H1 (cell line): ENCODE measurements at regions not wholly inside any gene's neighbourhood (a gene's known extent, or its start where the extent isn't known, plus 50 kb on each side); places are given as distances from the start of the nearest gene placed in this dataset.

ENCODE experiments used
- CTCF ChIA-PET: fragments of 300-600 bp; sonication (Branson Sonifier 250); formaldehyde crosslinking; loops from one replicate; lab custom pipeline; 2021; ENCODE audit not compliant: partially characterized antibody; lab: Charles Lee
- POLR2A ChIA-PET: fragments of 300-600 bp; sonication (Branson Sonifier 250); formaldehyde crosslinking; loops from one replicate; lab custom pipeline; 2021; ENCODE audit warnings: inconsistent platforms; ENCODE audit not compliant: partially characterized antibody; lab: Charles Lee
- DNase-seq, 2 experiments: peaks; one replicate each; pipeline versions ENCODE4 v3.0.0 to v3.0.0-alpha.2; 2010 to 2022; ENCODE audit warnings: low spot score in 2 of 2, low read depth in 1 of 2, mixed read lengths in 1 of 2
- FAIRE-seq: peaks from 2 replicates; lab custom pipeline; 2011; peaks lifted over from hg19 to GRCh38; lab: Jason Lieb, UNC
- H2AFZ ChIP-seq: 2 replicates; pipeline ENCODE4 v1.8.1; 2012; ENCODE audit warnings: low read length, inconsistent platforms
- H2AK5ac ChIP-seq: 2 replicates; pipeline ENCODE4 v1.6.1; 2013; ENCODE audit warnings: low read depth, low read length
- H2BK120ac ChIP-seq: replicated peaks from 2 replicates; pipeline ENCODE3; 2013; ENCODE audit warnings: low read depth, low read length, inconsistent platforms
- H2BK12ac ChIP-seq: 2 replicates; pipeline ENCODE4 v1.6.1; 2013; ENCODE audit warnings: low read depth, low read length
- H2BK15ac ChIP-seq: 2 replicates; pipeline ENCODE4 v1.6.1; 2013; ENCODE audit warnings: low read length
- H2BK20ac ChIP-seq: 2 replicates; pipeline ENCODE4 v1.6.1; 2013; ENCODE audit warnings: low read length
- H2BK5ac ChIP-seq: 2 replicates; pipeline ENCODE4 v1.6.1; 2013; ENCODE audit warnings: low read depth, low read length
- H3K14ac ChIP-seq: 2 replicates; pipeline ENCODE4 v1.6.1; 2013; ENCODE audit warnings: inconsistent platforms; ENCODE audit not compliant: insufficient read length
- H3K18ac ChIP-seq: 2 replicates; pipeline ENCODE4 v1.6.1; 2013; ENCODE audit warnings: low read length; ENCODE audit errors: extremely low read depth
- H3K23ac ChIP-seq: 2 replicates; pipeline ENCODE4 v1.6.1; 2013; ENCODE audit warnings: inconsistent platforms; ENCODE audit not compliant: insufficient read length
- H3K23me2 ChIP-seq: 2 replicates; pipeline ENCODE4 v1.6.1; 2013; ENCODE audit warnings: low read depth, low read length
- H3K27ac ChIP-seq: 2 replicates; pipeline ENCODE4 v1.6.1; 2011; ENCODE audit warnings: low read depth, low read length, inconsistent platforms
- H3K27me3 ChIP-seq, 4 experiments: replicated peaks in 1 of 4; 1 replicate in 1 of 4; 2 replicates in 3 of 4; pipeline versions ENCODE4 v1.6.1 to v1.8.1; 2011 to 2013; ENCODE audit warnings: low read length in 3 of 4, mild to moderate bottlenecking in 3 of 4, inconsistent platforms in 2 of 4, mixed read lengths in 2 of 4, moderate library complexity in 1 of 4; ENCODE audit not compliant: control insufficient read depth in 3 of 4, insufficient read depth in 3 of 4; ENCODE audit errors: extremely low read depth in 1 of 4
- H3K36me3 ChIP-seq, 4 experiments: 2 replicates each; pipeline versions ENCODE4 v1.6.1 to v1.8.1; 2011 to 2013; ENCODE audit warnings: mild to moderate bottlenecking in 4 of 4, low read length in 3 of 4, moderate library complexity in 2 of 4, control low read depth in 1 of 4, inconsistent platforms in 1 of 4; ENCODE audit not compliant: insufficient read depth in 4 of 4, control insufficient read depth in 2 of 4
- H3K4ac ChIP-seq: replicated peaks from 2 replicates; pipeline ENCODE3; 2013; ENCODE audit warnings: low read length, low read depth, mixed read lengths, inconsistent platforms; ENCODE audit not compliant: insufficient read length
- H3K4me1 ChIP-seq, 4 experiments: replicated peaks in 1 of 4; 1 replicate in 1 of 4; 2 replicates in 3 of 4; pipeline versions ENCODE4 v1.6.1 to v1.8.1; 2011 to 2013; ENCODE audit warnings: low read length in 3 of 4, inconsistent platforms in 2 of 4, mixed read lengths in 1 of 4; ENCODE audit not compliant: insufficient read depth in 4 of 4, control insufficient read depth in 3 of 4
- H3K4me2 ChIP-seq, 2 experiments: 2 replicates each; pipeline versions ENCODE4 v1.6.1 to v1.8.1; 2011 to 2013; ENCODE audit warnings: low read depth in 2 of 2, low read length in 2 of 2, control low read depth in 1 of 2, inconsistent platforms in 1 of 2, mild to moderate bottlenecking in 1 of 2; ENCODE audit not compliant: insufficient read depth in 1 of 2
- H3K4me3 ChIP-seq, 4 experiments: fragments of 200-600, 300-600 bp in 1 of 4; sonication (generic), shearing (Covaris generic), sonication (Bioruptor Twin) in 1 of 4; 2 replicates each; pipeline versions ENCODE4 v1.5.1 to v1.8.1; 2011 to 2016; ENCODE audit warnings: low read length in 4 of 4, low read depth in 3 of 4, control low read depth in 2 of 4, inconsistent platforms in 2 of 4, mild to moderate bottlenecking in 2 of 4, mixed read lengths in 1 of 4, moderate library complexity in 1 of 4; ENCODE audit not compliant: insufficient read depth in 2 of 4; ENCODE audit errors: extremely low read depth in 1 of 4
- H3K56ac ChIP-seq: replicated peaks from 2 replicates; pipeline ENCODE3; 2013; ENCODE audit warnings: low read depth, mild to moderate bottlenecking, mixed read lengths, low read length, inconsistent platforms; ENCODE audit not compliant: insufficient read length
- H3K79me1 ChIP-seq: 2 replicates; pipeline ENCODE4 v1.6.1; 2013; ENCODE audit warnings: low read depth, low read length, control low read depth
- H3K79me2 ChIP-seq, 2 experiments: 2 replicates each; pipeline versions ENCODE4 v1.6.1 to v1.8.1; 2012 to 2013; ENCODE audit warnings: low read length in 2 of 2, mild to moderate bottlenecking in 2 of 2, inconsistent platforms in 1 of 2; ENCODE audit not compliant: insufficient read depth in 2 of 2, control insufficient read depth in 1 of 2
- H3K9ac ChIP-seq, 4 experiments: replicated peaks in 1 of 4; 1 replicate in 1 of 4; 2 replicates in 3 of 4; pipeline versions ENCODE4 v1.6.1 to v1.8.1; 2011 to 2013; ENCODE audit warnings: low read depth in 3 of 4, low read length in 3 of 4, control low read depth in 2 of 4, mild to moderate bottlenecking in 2 of 4, moderate library complexity in 2 of 4, inconsistent platforms in 1 of 4; ENCODE audit errors: extremely low read depth in 1 of 4
- H3K9me3 ChIP-seq, 2 experiments: 2 replicates each; pipeline versions ENCODE4 v1.6.1 to v1.8.1; 2012 to 2013; ENCODE audit warnings: mild to moderate bottlenecking in 2 of 2, moderate library complexity in 2 of 2, control low read depth in 1 of 2, inconsistent platforms in 1 of 2, low read depth in 1 of 2, low read length in 1 of 2, mixed read lengths in 1 of 2; ENCODE audit not compliant: insufficient read depth in 2 of 2
- H4K20me1 ChIP-seq, 2 experiments: replicated peaks in 1 of 2; 2 replicates each; pipeline versions ENCODE3 to v1.8.1; 2011 to 2013; ENCODE audit warnings: inconsistent platforms in 2 of 2, low read length in 2 of 2, mild to moderate bottlenecking in 1 of 2; ENCODE audit not compliant: insufficient read depth in 2 of 2, control insufficient read depth in 1 of 2
- H4K5ac ChIP-seq: 2 replicates; pipeline ENCODE4 v1.6.1; 2013; ENCODE audit warnings: low read length, low read depth, mixed read lengths, inconsistent platforms; ENCODE audit not compliant: insufficient read length
- H4K8ac ChIP-seq: 2 replicates; pipeline ENCODE4 v1.8.0; 2013; ENCODE audit warnings: mild to moderate bottlenecking, moderate library complexity, low read length, inconsistent platforms; ENCODE audit not compliant: insufficient read depth; ENCODE audit errors: extremely low read depth
- H4K91ac ChIP-seq: replicated peaks from 2 replicates; pipeline ENCODE3; 2013; ENCODE audit warnings: low read length, mixed read lengths, inconsistent platforms; ENCODE audit not compliant: insufficient read length
- BCL11A ChIP-seq, 2 experiments: IDR thresholded peaks; one replicate each; pipeline ENCODE4 v1.6.1; 2011; ENCODE audit warnings: low read depth in 2 of 2, low read length in 2 of 2, mild to moderate bottlenecking in 2 of 2
- CHD1 ChIP-seq: IDR thresholded peaks from 2 replicates; pipeline ENCODE4 v1.6.1; 2012; ENCODE audit warnings: low read depth, low read length, improper control_type of control experiment
- CHD2 ChIP-seq: IDR thresholded peaks from 2 replicates; pipeline ENCODE4 v1.6.1; 2012; ENCODE audit warnings: low read length, improper control_type of control experiment
- CTCF ChIP-seq, 3 experiments: IDR thresholded peaks; 1 replicate in 2 of 3; 2 replicates in 1 of 3; pipeline versions ENCODE4 v1.5.1 to v1.6.1; 2011; ENCODE audit warnings: low read length in 3 of 3, mild to moderate bottlenecking in 3 of 3, inconsistent platforms in 2 of 3, low read depth in 1 of 3, moderate library complexity in 1 of 3; ENCODE audit not compliant: insufficient read depth in 1 of 3; ENCODE audit errors: control extremely low read depth in 1 of 3
- EGR1 ChIP-seq: IDR thresholded peaks from 2 replicates; pipeline ENCODE4 v1.6.1; 2011; ENCODE audit warnings: low read depth, low read length, borderline replicate concordance
- HDAC2 ChIP-seq, 2 experiments: fragments of 300-600 bp in 1 of 2; sonication (generic) in 1 of 2; IDR thresholded peaks; 2 replicates each; pipeline ENCODE4 v1.6.1; 2011 to 2012; ENCODE audit warnings: low read depth in 2 of 2, low read length in 2 of 2, mild to moderate bottlenecking in 2 of 2, moderate library complexity in 2 of 2, borderline replicate concordance in 1 of 2, inconsistent platforms in 1 of 2
- KDM5A ChIP-seq: fragments of 200-600 bp; IDR thresholded peaks from 2 replicates; pipeline ENCODE4 v1.7.1; 2012; ENCODE audit warnings: mild to moderate bottlenecking, low read length, inconsistent platforms, mixed read lengths
- PHF8 ChIP-seq: fragments of 200-600 bp; sonication (generic); conservative IDR thresholded peaks from 2 replicates; pipeline ENCODE4 v1.7.1; 2012; ENCODE audit warnings: low read depth, mild to moderate bottlenecking, inconsistent platforms, low read length, moderate library complexity
- WGBS, 2 experiments: shearing (Covaris generic) in 1 of 2; methylation state at CpG; one replicate each; pipeline versions ENCODE4 v1.1.6 to v1.1.7; 2013 to 2015; ENCODE audit warnings: low lambda C conversion rate in 2 of 2, mixed read lengths in 2 of 2, inconsistent platforms in 1 of 2, low coverage in 1 of 2, missing lambda C conversion rate in 1 of 2; ENCODE audit not compliant: insufficient replicate concordance in 2 of 2, insufficient coverage in 1 of 2, insufficient read length in 1 of 2; ENCODE audit errors: extremely low coverage in 1 of 2, missing lambda C conversion rate in 1 of 2; 5-methylcytosine and 5-hydroxymethylcytosine counted together

- Histone ChIP-seq H2BK15ac (no peak overlapping the region), H3K36me3 (no peaks in the 10 kb centered on the region), H3K9ac (no peak overlapping the region), H3K56ac (no peak overlapping the region), H3K18ac (no peak overlapping the region), H3K14ac (no peak overlapping the region), H2BK120ac (no peak overlapping the region), H4K5ac (no peak overlapping the region), H2BK12ac (no peak overlapping the region), H3K79me1 (no peaks in the 10 kb centered on the region), H2AFZ (0 out of 2 replicates have a peak overlapping the region, but pooled peaks have one; percentile 13), H2BK20ac (no peak overlapping the region), H3K23me2 (no peaks in the 10 kb centered on the region), H2AK5ac (no peak overlapping the region), H3K27ac (no peak overlapping the region), H3K4me1 (no peaks in the 10 kb centered on the region), H4K8ac (no peak overlapping the region), H4K20me1 (no peaks in the 10 kb centered on the region), H3K4me3 (no peak overlapping the region), H3K79me2 (no peaks in the 10 kb centered on the region), H2BK5ac (no peak overlapping the region), H3K23ac (no peak overlapping the region), H3K4ac (no peak overlapping the region), H3K4me2 (no peak overlapping the region), H3K9me3 (no peaks in the 10 kb centered on the region), H4K91ac (no peak overlapping the region), H3K27me3 (no peaks in the 10 kb centered on the region)
- DNase-seq (no peak), FAIRE-seq (no peak)
- ChIA-PET CTCF (interaction anchor here (0.8 to 2.6 kb wide), 10 partner anchors 8 to 779 kb away, joined by 3 to 10 read pairs (median 4); partner anchors contain the start of gene MAGI2), POLR2A (no interaction called here)
- WGBS, 2 experiments, result 91% methylated on average over 22 of the region's 22 CpGs; no CpG with 5 or more reads in 1 of the 2 experiments
- TF ChIP-seq CTCF (IDR thresholded peaks at IDR 0.05; ENCODE audit: control extremely low read depth in 1 of 3, insufficient read depth in 1 of 3, low read depth in 1 of 3, low read length in 3 of 3), result no peak
- TF ChIP-seq CHD2, result no peak
- TF ChIP-seq EGR1, result no peak
- no peak for TF ChIP-seq KDM5A
- no peak for TF ChIP-seq PHF8
- TF ChIP-seq CHD1, result no peak
- TF ChIP-seq BCL11A (IDR thresholded peaks at IDR 0.05; ENCODE audit: low read depth in 2 of 2, low read length in 2 of 2), result no peak
- no peak for TF ChIP-seq HDAC2 (IDR thresholded peaks at IDR 0.05; ENCODE audit: borderline replicate concordance in 1 of 2, low read depth in 2 of 2, low read length in 2 of 2)
Measured at GRCh38 chr7:79740076-79740475, 286.6 kb upstream of the MAGI2 start.
